Brain microvascular endothelial cell (primary cell): ENCODE measurements at regions not wholly inside any gene's neighbourhood (a gene's known extent, or its start where the extent isn't known, plus 50 kb on each side); places are given as distances from the start of the nearest gene placed in this dataset.
"Not testable (repeated sequence)": the region's sequence is repeated elsewhere in the genome, so short reads cannot be mapped to it uniquely, and the experiment has no call there.

Experiments used
- DNase-seq: peaks from one replicate; pipeline ENCODE4 v3.0.0-alpha.2; 2020
- H3K27ac ChIP-seq: fragments of 250-450 bp; sonication (Bioruptor Pico); 2 replicates; pipeline ENCODE4 v1.5.1; 2020; ENCODE audit warnings: mild to moderate bottlenecking, moderate library complexity
- H3K27me3 ChIP-seq: fragments of 250-450 bp; sonication (Bioruptor Pico); replicated peaks from 2 replicates; pipeline ENCODE4 v1.5.1; 2020; ENCODE audit warnings: mild to moderate bottlenecking
- H3K36me3 ChIP-seq: fragments of 250-450 bp; sonication (Bioruptor Pico); replicated peaks from 2 replicates; pipeline ENCODE4 v1.5.1; 2020; ENCODE audit warnings: mild to moderate bottlenecking
- H3K4me3 ChIP-seq: 2 replicates; pipeline ENCODE4 v1.5.1; 2011; ENCODE audit warnings: low read depth, mild to moderate bottlenecking, control low read depth, low read length, moderate library complexity
- in situ Hi-C: cut with HindIII; loops from 2 replicates; pipeline ENCODE4 v1.10.0; 2017; ENCODE audit warnings: low sequenced_read_pairs, low pct_ligation_motif_present

DNA sequence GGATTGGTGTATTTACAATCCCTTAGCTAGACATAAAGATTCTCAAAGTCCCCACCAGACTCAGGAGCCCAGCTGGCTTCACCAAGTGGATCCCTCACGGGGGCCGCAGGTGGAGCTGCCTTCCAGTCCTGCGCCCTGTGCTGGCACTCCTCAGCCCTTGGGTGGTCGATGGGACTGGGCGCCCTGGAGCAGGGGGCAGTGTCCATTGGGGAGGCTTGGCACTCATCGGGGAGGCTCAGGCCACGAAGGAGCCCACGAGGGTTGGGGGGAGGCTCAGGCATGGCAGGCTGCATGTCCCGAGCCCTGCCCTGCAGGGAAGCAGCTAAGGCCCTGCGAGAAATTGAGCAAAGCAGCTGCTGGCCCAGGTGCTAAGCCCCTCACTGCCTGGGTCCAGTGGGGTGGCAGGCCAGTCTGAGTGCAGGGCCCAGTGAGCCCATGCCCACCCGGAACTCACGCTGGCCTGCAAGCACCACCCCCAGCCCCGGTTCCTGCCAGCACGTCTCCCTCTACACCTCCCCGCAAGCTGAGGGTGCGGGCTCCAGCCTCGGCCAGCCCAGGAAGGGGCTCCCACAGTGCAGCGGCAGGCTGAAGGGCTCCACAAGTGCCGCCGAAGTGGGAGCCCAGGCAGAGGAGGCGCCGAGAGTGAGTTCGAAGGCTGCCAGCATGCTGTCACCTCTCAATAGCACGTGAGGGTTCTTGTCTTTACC is 198.5 kb downstream of the ADRA2C start:
- H3K27ac ChIP-seq, DNase-seq, H3K4me3 ChIP-seq, in situ Hi-C loops, H3K27me3 ChIP-seq, H3K36me3 ChIP-seq: not testable (repeated sequence)

DNA sequence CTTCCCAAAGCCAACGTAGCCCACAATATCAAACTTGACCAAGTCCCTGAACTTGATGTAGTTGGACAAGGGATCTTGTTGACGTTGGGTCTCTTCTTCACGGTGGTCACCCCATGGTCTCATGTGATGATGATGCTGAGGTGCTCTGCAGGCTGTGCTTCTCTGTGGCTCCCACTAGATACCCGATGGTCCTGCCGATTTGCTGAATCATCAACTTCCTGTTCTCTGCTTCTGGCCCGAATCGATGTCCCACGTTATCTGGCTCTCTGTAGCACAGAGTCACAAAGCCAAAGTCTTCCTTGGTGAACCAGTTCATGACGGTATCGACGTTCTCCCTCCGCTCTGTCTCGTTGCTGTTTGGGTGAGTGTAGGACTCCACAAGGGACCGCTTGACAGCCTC is 201.0 kb downstream of the ADRA2C start:
- H3K36me3 ChIP-seq, H3K4me3 ChIP-seq, DNase-seq, H3K27me3 ChIP-seq, in situ Hi-C loops, H3K27ac ChIP-seq: not testable (repeated sequence)

DNA sequence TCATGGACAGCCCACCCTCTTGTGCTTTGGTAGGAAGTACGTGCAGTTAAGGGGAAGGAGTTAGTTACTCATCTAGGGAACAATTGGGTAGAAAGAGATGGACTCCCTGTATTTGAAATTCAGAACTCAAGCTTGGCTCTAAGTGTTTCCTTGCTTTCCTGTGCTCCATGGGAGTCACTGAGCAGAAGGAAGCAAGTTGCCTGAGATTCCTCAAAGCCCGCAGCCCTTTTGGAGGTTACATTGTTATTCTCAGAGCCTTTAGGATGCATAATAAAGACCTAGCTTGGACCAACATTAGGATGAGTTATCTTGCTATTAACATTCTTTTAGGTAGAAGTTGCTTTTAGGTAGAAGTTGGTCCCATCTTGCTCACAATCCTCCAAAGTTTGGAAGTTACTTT is 206.4 kb downstream of the ADRA2C start:
- H3K27ac ChIP-seq, in situ Hi-C loops, DNase-seq, H3K36me3 ChIP-seq, H3K4me3 ChIP-seq, H3K27me3 ChIP-seq: not testable (repeated sequence)

DNA sequence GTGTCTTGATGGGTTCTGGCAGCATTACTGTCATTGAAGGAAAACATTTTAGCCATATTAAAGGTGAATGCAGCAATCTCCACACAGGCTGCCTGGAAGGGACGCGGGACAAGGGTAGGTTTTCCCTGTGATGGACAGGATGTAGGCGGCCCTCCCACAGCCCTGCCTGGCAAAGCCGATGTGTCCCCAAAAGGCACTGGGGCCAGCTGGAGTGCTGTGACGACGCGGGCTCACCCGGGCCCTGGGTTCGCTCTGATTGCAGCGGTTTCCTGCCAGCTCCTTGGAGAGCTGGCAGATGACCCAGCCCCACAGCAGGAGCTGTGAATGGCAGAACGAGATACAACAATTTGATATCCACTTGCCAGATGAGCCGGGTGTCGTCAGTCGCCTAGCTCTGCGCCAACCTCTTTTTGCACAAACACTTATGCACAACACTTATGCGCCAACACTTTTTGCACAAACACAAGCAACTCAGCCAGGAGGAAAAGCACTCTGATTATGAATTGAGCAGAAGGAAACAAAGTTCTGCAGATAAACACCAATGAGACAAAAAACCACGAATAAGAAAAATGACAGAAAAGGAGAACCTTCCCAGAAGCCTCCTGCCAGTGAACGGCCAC is 207.5 kb downstream of the ADRA2C start:
- H3K27me3 ChIP-seq, H3K36me3 ChIP-seq, H3K27ac ChIP-seq, H3K4me3 ChIP-seq, DNase-seq, in situ Hi-C loops: not testable (repeated sequence)

DNA sequence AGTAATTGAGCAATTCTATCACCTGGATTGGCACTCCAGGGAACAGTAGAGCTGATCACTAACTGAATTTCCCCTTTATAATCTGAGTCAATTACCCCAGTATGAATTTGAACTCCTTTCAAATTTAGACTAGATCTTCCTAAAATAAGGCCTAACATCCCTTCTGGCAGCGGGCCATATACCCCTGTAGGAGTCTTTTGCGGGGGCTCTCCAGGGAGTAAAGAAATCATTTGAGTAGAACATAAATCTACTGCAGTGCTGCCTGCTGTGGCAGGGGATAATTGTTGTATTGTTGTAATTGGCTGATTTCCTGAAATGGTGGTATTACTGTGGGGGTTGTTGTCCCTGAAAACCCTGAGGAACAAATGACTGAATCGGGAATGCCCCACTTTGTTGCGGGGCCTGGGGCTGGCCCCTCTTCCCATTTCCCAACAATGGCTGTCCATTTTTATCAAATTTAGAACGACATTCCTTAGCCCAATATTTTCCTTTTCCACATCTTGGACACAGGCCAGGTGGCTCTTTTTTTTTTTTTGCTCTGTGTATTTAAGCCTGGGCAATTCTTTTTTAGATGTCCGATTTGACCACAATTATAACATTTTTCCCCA is 217.4 kb downstream of the ADRA2C start:
- in situ Hi-C loops, H3K4me3 ChIP-seq, H3K27ac ChIP-seq, DNase-seq, H3K27me3 ChIP-seq, H3K36me3 ChIP-seq: not testable (repeated sequence)

DNA sequence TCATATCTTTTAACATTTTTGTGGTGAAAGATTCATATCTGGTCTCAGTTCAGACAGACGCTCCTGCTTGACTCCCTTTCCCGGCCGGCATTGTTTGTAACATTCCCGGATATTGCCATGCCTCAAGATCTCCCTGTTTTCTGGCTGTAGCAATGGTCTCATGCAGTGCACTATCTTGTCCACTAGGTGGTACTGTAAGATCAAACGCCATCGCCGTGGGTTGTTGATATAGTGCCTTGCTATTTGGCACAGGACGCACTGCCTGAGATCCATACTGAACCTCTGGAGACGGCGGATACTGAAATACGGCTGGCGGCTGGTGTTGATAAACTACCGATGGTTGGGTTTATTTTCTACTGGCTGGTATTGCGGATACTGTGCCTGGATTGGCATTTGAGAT is 218.6 kb downstream of the ADRA2C start:
- in situ Hi-C loops, H3K4me3 ChIP-seq, H3K27me3 ChIP-seq, H3K27ac ChIP-seq, H3K36me3 ChIP-seq: not testable (repeated sequence)
- peak; percentile 8 for DNase-seq

DNA sequence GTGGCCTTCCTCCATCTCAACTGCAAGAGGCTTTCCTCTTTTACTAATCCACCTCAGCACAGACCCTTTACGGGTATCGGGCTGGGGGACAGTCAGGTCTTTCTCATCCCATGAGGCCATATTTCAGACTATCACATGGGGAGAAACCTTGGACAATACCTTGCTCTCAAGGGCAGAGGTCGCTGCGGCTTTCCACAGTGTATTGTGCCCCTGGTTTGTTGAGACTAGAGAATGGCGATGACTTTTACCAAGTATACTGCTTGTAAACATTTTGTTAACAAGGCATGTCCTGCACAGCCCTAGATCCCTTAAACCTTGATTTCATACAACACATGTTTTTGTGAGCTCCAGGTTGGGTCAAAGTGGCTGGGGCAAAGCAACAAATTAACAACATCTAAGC is 220.2 kb downstream of the ADRA2C start:
- H3K36me3 ChIP-seq, H3K27me3 ChIP-seq, H3K4me3 ChIP-seq, H3K27ac ChIP-seq, in situ Hi-C loops, DNase-seq: not testable (repeated sequence)

DNA sequence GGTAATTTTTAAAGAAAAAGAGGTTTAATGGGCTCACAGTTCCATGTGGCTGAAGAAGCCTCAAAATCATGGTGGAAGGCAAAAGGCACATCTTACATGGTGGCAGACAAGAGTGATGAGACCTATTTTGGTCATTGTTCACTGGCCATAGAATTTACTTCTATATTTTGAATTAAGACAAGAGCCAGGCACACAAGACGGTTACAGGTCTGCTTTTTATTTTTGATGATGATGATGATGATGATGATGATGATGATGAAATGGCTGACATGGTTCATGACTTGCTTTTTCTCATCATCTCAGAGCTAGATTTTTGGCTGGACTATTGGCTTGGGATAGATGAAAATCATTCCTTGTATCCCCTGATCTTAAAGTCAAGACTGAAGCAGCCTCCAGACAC is 229.3 kb downstream of the OTOP1 start:
- H3K27me3 ChIP-seq, H3K36me3 ChIP-seq, DNase-seq, in situ Hi-C loops, H3K27ac ChIP-seq, H3K4me3 ChIP-seq: not testable (repeated sequence)

DNA sequence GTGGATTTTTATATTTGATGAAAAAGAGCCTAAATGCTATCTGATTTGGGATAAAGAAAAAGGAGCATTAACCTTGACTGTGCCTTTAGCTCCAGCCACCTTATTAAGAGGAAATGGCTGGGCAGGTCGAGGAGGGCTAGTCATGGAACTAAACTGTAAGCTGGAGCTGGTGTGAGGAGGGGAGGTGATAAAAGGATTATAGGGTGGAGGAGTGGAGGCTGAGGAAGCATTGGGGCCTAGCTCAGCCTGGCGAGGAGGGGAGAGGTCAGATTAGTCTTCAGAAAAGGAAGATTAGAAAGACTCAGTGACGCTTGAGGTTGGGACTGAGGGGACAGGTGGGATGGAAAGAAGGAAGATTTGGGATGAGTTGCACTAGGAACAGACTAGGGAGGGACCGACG is 222.7 kb downstream of the OTOP1 start:
- H3K27ac ChIP-seq, H3K4me3 ChIP-seq, H3K27me3 ChIP-seq, in situ Hi-C loops, DNase-seq, H3K36me3 ChIP-seq: not testable (repeated sequence)

DNA sequence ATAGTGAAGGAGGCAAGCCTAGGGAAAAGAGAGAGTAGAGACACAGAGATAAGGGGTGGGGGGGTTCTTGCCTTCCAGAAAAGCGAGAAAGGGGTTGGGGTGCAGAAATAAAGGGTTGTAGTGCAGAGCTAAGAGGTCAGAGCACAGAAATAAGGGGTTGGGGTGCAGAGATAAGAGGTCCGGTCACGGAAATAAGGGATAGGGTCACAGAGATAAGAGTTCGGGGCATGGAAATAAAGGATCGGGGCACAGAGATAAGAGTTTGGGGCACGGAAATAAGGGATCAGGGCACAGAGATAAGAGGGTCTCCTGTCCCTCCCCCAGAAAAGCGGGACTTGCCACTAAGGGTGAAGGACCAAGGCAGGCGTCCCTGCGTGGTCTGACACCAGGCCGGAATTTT is 222.0 kb downstream of the OTOP1 start:
- H3K27me3 ChIP-seq, DNase-seq, H3K4me3 ChIP-seq, in situ Hi-C loops, H3K36me3 ChIP-seq, H3K27ac ChIP-seq: not testable (repeated sequence)

DNA sequence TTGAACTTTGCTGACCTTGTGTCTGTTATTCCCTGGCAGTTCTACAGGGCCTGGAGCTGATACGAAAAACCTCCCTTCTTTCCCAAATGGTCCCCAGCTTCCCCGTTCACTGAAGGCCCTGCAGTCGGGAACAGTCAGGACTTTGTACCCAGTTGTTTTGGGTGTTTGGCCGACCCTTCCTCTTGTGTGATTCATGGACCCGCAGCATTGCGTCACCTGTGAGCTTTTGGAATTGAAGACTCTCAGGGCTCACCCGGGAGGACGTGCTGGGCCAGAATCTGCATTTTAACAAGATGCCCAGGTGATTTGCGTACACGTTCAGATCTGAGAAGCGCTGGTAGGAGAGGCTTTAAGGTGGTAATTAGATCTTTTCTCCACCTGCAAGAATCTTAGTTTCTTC is 220.4 kb downstream of the OTOP1 start:
- H3K4me3 ChIP-seq, in situ Hi-C loops, H3K27me3 ChIP-seq, H3K27ac ChIP-seq, H3K36me3 ChIP-seq, DNase-seq: not testable (repeated sequence)

DNA sequence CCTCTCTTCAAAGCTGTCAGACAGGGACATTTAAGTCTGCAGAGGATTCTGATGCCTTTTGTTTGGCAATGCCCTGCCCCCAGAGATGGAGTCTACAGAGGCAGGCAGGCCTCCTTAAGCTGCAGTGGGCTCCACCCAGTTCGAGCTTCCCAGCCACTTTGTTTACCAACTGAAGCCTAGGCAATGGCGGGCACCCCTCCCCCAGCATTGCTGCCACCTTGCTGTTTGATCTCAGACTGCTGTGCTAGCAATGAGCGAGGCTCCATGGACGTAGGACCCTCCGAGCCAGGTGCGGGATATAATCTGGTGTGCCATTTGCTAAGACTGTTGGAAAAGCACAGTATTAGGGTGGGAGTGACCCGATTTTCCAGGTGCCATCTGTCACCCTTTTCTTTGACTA is 207.7 kb downstream of the OTOP1 start:
- DNase-seq, H3K27me3 ChIP-seq, H3K36me3 ChIP-seq, in situ Hi-C loops, H3K4me3 ChIP-seq, H3K27ac ChIP-seq: not testable (repeated sequence)

DNA sequence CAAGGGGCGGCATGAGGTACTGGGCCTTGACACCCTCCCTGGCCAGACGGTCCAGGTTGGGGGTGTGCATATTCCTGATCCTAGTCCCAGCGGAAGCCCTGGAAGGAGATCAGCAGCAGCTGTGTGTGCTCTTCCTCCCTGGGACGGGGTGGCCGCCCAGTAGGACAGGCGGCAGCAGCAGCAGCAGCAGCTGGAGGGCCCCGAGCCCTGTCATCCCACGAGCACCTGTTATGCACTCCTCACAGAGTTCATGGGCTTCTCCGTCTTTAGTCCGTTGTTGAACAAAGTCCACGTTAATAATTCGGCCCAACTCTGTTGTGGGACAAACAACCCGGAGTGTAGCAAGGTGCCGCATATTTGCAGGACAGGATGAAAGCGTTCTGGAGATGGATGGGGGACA is 205.6 kb downstream of the OTOP1 start:
- H3K27me3 ChIP-seq, DNase-seq, in situ Hi-C loops, H3K36me3 ChIP-seq, H3K27ac ChIP-seq, H3K4me3 ChIP-seq: not testable (repeated sequence)

DNA sequence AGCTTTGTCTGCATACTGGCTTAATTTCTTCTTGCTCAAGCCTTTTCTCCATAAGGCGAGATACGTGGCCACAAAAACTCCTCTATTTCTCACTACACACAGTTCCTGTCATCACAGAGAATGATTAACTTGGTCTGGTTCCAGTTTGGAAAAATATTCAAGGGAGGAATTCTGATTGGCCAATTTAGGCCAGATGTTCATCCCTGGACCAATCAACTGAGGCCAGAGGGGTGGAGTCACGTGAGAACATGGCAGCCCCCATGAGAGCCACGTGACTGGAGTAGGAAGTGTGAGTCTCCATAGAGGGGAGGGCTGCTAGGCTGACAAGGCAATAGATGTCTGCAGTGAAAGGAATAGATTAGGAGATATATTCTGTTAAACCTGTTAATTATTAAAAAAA is 200.0 kb downstream of the OTOP1 start:
- H3K27me3 ChIP-seq, H3K27ac ChIP-seq, H3K4me3 ChIP-seq, in situ Hi-C loops, H3K36me3 ChIP-seq: not testable (repeated sequence)
- DNase-seq: peak; percentile 0

DNA sequence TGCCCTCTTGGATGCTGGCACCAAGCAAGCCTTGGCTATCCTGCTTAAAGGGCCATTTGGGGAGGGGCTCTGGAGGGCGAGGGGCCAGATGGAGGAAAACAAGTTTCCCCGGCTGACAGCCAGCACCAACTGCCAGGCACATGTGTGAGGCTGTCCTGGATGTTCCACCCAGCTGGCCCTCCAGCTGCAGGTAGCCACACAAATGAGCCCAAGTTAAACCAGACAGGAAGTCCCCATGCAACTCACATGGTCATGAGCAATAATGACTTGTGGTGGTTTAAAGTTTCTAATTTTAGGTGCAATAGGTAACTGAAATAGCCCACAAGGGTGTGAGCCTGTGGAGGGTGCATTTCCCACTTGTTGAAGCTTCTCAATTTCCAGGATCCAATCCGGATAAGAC is 198.0 kb downstream of the OTOP1 start:
- in situ Hi-C loops, DNase-seq, H3K27ac ChIP-seq, H3K27me3 ChIP-seq, H3K4me3 ChIP-seq, H3K36me3 ChIP-seq: not testable (repeated sequence)
